ENCODE measurements at regions not wholly inside any gene's neighbourhood (a gene's known extent, or its start where the extent isn't known, plus 50 kb on each side); places are given as distances from the start of the nearest gene placed in this dataset.
A peak's percentile ranks its signal among the peaks of the same experiment; 100 is the strongest.
"Not testable (repeated sequence)": the region's sequence is repeated elsewhere in the genome, so short reads cannot be mapped to it uniquely, and the experiment has no call there.

- TF ChIP-seq CTCF (IDR thresholded peaks at IDR 0.05; ENCODE audit: poor library complexity, severe bottlenecking), result no peak
- Histone ChIP-seq H3K27me3 (ENCODE audit: insufficient read depth, poor library complexity, severe bottlenecking) (no peaks in the 10 kb centered on the region), H3K9me3 (ENCODE audit: severe bottlenecking) (no peaks in the 10 kb centered on the region), H3K27ac (ENCODE audit: poor library complexity, severe bottlenecking) (no peak overlapping the region), H3K4me1 (ENCODE audit: insufficient read depth, poor library complexity, severe bottlenecking) (peaks cover 10% of the 10 kb centered on the region), H3K36me3 (ENCODE audit: low read depth) (no peaks in the 10 kb centered on the region), H3K4me3 (ENCODE audit: severe bottlenecking) (no peak overlapping the region)
- DNase-seq (ENCODE audit: low spot score) (no peak), ATAC-seq (ENCODE audit: low read depth) (no peak)
Observed at GRCh38 chr9:18296702-18297055, 177.3 kb upstream of the ADAMTSL1 start.

- no peaks in the 10 kb centered on the region for H3K36me3 ChIP-seq (ENCODE audit: low read depth)
- no peak overlapping the region for H3K27ac ChIP-seq (ENCODE audit: poor library complexity, severe bottlenecking)
- no peak for DNase-seq (ENCODE audit: low spot score)
- ATAC-seq (ENCODE audit: low read depth), result peak; percentile 75
- TF ChIP-seq CTCF (IDR thresholded peaks at IDR 0.05; ENCODE audit: poor library complexity, severe bottlenecking), result peak; percentile 47
- H3K27me3 ChIP-seq (ENCODE audit: insufficient read depth, poor library complexity, severe bottlenecking), result no peaks in the 10 kb centered on the region
- H3K9me3 ChIP-seq (ENCODE audit: severe bottlenecking), result no peaks in the 10 kb centered on the region
- peaks cover 10% of the 10 kb centered on the region for H3K4me1 ChIP-seq (ENCODE audit: insufficient read depth, poor library complexity, severe bottlenecking)
- H3K4me3 ChIP-seq (ENCODE audit: severe bottlenecking), result no peak overlapping the region
Observed at GRCh38 chr9:18297056-18297841, 176.7 kb upstream of the ADAMTSL1 start.

GRCh38 chr9:18299449-18299848, 174.5 kb upstream of the ADAMTSL1 start:
- H3K27me3 ChIP-seq (ENCODE audit: insufficient read depth, poor library complexity, severe bottlenecking), result no peaks in the 10 kb centered on the region
- ATAC-seq (ENCODE audit: low read depth) (no peak), DNase-seq (ENCODE audit: low spot score) (no peak)
- peaks cover 10% of the 10 kb centered on the region for H3K4me1 ChIP-seq (ENCODE audit: insufficient read depth, poor library complexity, severe bottlenecking)
- H3K36me3 ChIP-seq (ENCODE audit: low read depth), result no peaks in the 10 kb centered on the region
- H3K27ac ChIP-seq (ENCODE audit: poor library complexity, severe bottlenecking), result no peak overlapping the region
- H3K9me3 ChIP-seq (ENCODE audit: severe bottlenecking), result no peaks in the 10 kb centered on the region
- no peak for TF ChIP-seq CTCF (IDR thresholded peaks at IDR 0.05; ENCODE audit: poor library complexity, severe bottlenecking)
- H3K4me3 ChIP-seq (ENCODE audit: severe bottlenecking), result no peak overlapping the region

- not testable (repeated sequence) for H3K9me3 ChIP-seq (ENCODE audit: severe bottlenecking); H3K4me1 ChIP-seq (ENCODE audit: insufficient read depth, poor library complexity, severe bottlenecking); H3K27ac ChIP-seq (ENCODE audit: poor library complexity, severe bottlenecking); ATAC-seq (ENCODE audit: low read depth); H3K36me3 ChIP-seq (ENCODE audit: low read depth); DNase-seq (ENCODE audit: low spot score); H3K4me3 ChIP-seq (ENCODE audit: severe bottlenecking); H3K27me3 ChIP-seq (ENCODE audit: insufficient read depth, poor library complexity, severe bottlenecking)
Observed at GRCh38 chr9:18305167-18305806, 168.7 kb upstream of the ADAMTSL1 start.

GRCh38 chr9:18314316-18314715, 159.6 kb upstream of the ADAMTSL1 start:
- H3K27me3 ChIP-seq (ENCODE audit: insufficient read depth, poor library complexity, severe bottlenecking), result no peaks in the 10 kb centered on the region
- H3K9me3 ChIP-seq (ENCODE audit: severe bottlenecking), result no peaks in the 10 kb centered on the region
- TF ChIP-seq CTCF (IDR thresholded peaks at IDR 0.05; ENCODE audit: poor library complexity, severe bottlenecking), result no peak
- DNase-seq (ENCODE audit: low spot score) (no peak), ATAC-seq (ENCODE audit: low read depth) (no peak)
- H3K36me3 ChIP-seq (ENCODE audit: low read depth), result no peaks in the 10 kb centered on the region
- H3K27ac ChIP-seq (ENCODE audit: poor library complexity, severe bottlenecking), result no peak overlapping the region
- no peak overlapping the region for H3K4me3 ChIP-seq (ENCODE audit: severe bottlenecking)
- no peaks in the 10 kb centered on the region for H3K4me1 ChIP-seq (ENCODE audit: insufficient read depth, poor library complexity, severe bottlenecking)

Measured in RWPE2 (cell line).